Sigmoid colon (tissue), 4 donors: ENCODE measurements at regions not wholly inside any gene's neighbourhood (a gene's known extent, or its start where the extent isn't known, plus 50 kb on each side); places are given as distances from the start of the nearest gene placed in this dataset.
A peak's percentile ranks its signal among the peaks of the same experiment; 100 is the strongest.

ENCODE experiments used
- CTCF ChIP-seq, 4 experiments: fragments of 450-650 bp in 3 of 4; fragments of 200-600 bp in 1 of 4; IDR thresholded peaks; one replicate each; pipeline ENCODE4 v1.5.1; 2016 to 2019; ENCODE audit warnings: antibody characterized with exemption in 4 of 4, mild to moderate bottlenecking in 3 of 4, moderate library complexity in 2 of 4
- EP300 ChIP-seq, 4 donors: sonication (generic); formaldehyde crosslinking; IDR thresholded peaks; one replicate each; pipeline ENCODE4 v1.6.1; 2017; ENCODE audit warnings: antibody characterized with exemption in 4 of 4
- POLR2A ChIP-seq, 2 donors: fragments of 450-650 bp; IDR thresholded peaks; one replicate each; pipeline ENCODE4 v1.6.1; 2016; ENCODE audit warnings: antibody characterized with exemption in 2 of 2, mild to moderate bottlenecking in 2 of 2, moderate library complexity in 2 of 2
- POLR2AphosphoS5 ChIP-seq, 4 donors: sonication (generic); formaldehyde crosslinking; IDR thresholded peaks; one replicate each; pipeline ENCODE4 v1.6.1; 2017; ENCODE audit warnings: antibody characterized with exemption in 4 of 4

- TF ChIP-seq POLR2AphosphoS5 (IDR thresholded peaks at IDR 0.05) (peak in 1 of 4 donors; percentile 22), CTCF (IDR thresholded peaks at IDR 0.05) (peak in 1 of 4 experiments; percentile 2), POLR2A (IDR thresholded peaks at IDR 0.05) (no peak), EP300 (IDR thresholded peaks at IDR 0.05) (no peak)
Measured at GRCh38 chr20:57108742-57109570, 157.5 kb downstream of the BMP7 start.
